Stimulated activated CD4-positive, alpha-beta T cell treated with anti-CD3 and anti-CD28 coated beads, Interleukin-15, amount 100 ng/mL, for 48 hours (primary cell): ENCODE measurements at regions not wholly inside any gene's neighbourhood (a gene's known extent, or its start where the extent isn't known, plus 50 kb on each side); places are given as distances from the start of the nearest gene placed in this dataset.

Source experiments
- DNase-seq, 2 donors: peaks; one replicate each; pipeline ENCODE4 v3.0.0-alpha.2; 2020; ENCODE audit warnings: low read depth in 2 of 2

- DNase-seq, result no peak
Observed at GRCh38 chr1:8203056-8203455, 114.9 kb upstream of the SLC45A1 start.

GRCh38 chr1:8202182-8202905 lies 115.6 kb upstream of the SLC45A1 start:
- DNase-seq, result no peak

- no peak for DNase-seq
Observed at GRCh38 chr1:8201331-8201861, 116.5 kb upstream of the SLC45A1 start.

- DNase-seq, result no peak
Observed at GRCh38 chr1:8200317-8201115, 117.4 kb upstream of the SLC45A1 start.

GRCh38 chr1:8198522-8198921 lies 119.4 kb upstream of the SLC45A1 start:
- DNase-seq, result no peak

GRCh38 chr1:8197493-8198282 lies 120.2 kb upstream of the SLC45A1 start:
- no peak for DNase-seq

GRCh38 chr1:8194481-8195227 lies 123.3 kb upstream of the SLC45A1 start:
- no peak for DNase-seq

- DNase-seq, result no peak
Observed at GRCh38 chr1:8193840-8194406, 124.0 kb upstream of the SLC45A1 start.

- no peak for DNase-seq
Observed at GRCh38 chr1:8191474-8191873, 126.4 kb upstream of the SLC45A1 start.

- no peak for DNase-seq
Observed at GRCh38 chr1:8189931-8190483, 127.9 kb upstream of the SLC45A1 start.

- no peak for DNase-seq
Observed at GRCh38 chr1:8185400-8185799, 132.5 kb upstream of the SLC45A1 start.

GRCh38 chr1:8184301-8184700 lies 133.6 kb upstream of the SLC45A1 start:
- DNase-seq, result no peak

- DNase-seq, result no peak
Observed at GRCh38 chr1:8182034-8182761, 135.7 kb upstream of the SLC45A1 start.

GRCh38 chr1:8179132-8179793 lies 138.7 kb upstream of the SLC45A1 start:
- no peak for DNase-seq

GRCh38 chr1:8176279-8176678 lies 141.6 kb upstream of the SLC45A1 start:
- DNase-seq, result no peak

GRCh38 chr1:8174807-8175206 lies 143.1 kb upstream of the SLC45A1 start:
- no peak for DNase-seq

- no peak for DNase-seq
Observed at GRCh38 chr1:8171751-8172464, 145.8 kb upstream of the ERRFI1 start.

GRCh38 chr1:8170059-8170835 lies 144.1 kb upstream of the ERRFI1 start:
- DNase-seq, result no peak
